HEK293 (cell line): ENCODE measurements at regions not wholly inside any gene's neighbourhood (a gene's known extent, or its start where the extent isn't known, plus 50 kb on each side); places are given as distances from the start of the nearest gene placed in this dataset.

Source experiments
- CTCF ChIA-PET: fragments of 350-600 bp; formaldehyde crosslinking; extraction: SDS; loops from one replicate; lab custom pipeline; 2021; ENCODE audit warnings: antibody characterized with exemption; lab: Yijun Ruan, JAX
- POLR2A ChIA-PET: fragments of 300-600 bp; formaldehyde crosslinking; extraction: SDS; loops from one replicate; lab custom pipeline; 2020; ENCODE audit warnings: antibody characterized with exemption, inconsistent platforms; lab: Yijun Ruan, JAX
- H3K27ac ChIP-seq: fragments of 200-500 bp; sonication (Bioruptor generic); 2 replicates; pipeline ENCODE4 v1.5.1; 2014; ENCODE audit warnings: low read depth, low read length, control low read depth, inconsistent platforms; ENCODE audit errors: extremely low read depth
- H3K36me3 ChIP-seq, 2 experiments: fragments of 200-500 bp in 1 of 2; sonication (Bioruptor generic) in 1 of 2; 1 replicate in 1 of 2; 2 replicates in 1 of 2; pipeline ENCODE4 v1.5.1; 2014 to 2017; ENCODE audit warnings: inconsistent platforms in 2 of 2, low read length in 2 of 2; ENCODE audit not compliant: control insufficient read depth in 2 of 2, insufficient read depth in 1 of 2
- H3K4me1 ChIP-seq: fragments of 200-500 bp; sonication (Bioruptor generic); 2 replicates; pipeline ENCODE4 v1.5.1; 2014; ENCODE audit warnings: mild to moderate bottlenecking, low read length, inconsistent platforms; ENCODE audit not compliant: control insufficient read depth, insufficient read depth
- H3K4me3 ChIP-seq: 2 replicates; pipeline ENCODE4 v1.5.1; 2011; ENCODE audit warnings: low read depth, mild to moderate bottlenecking, control low read depth, low read length, moderate library complexity
- H3K9me3 ChIP-seq: fragments of 200-500 bp; sonication (Bioruptor generic); 2 replicates; pipeline ENCODE4 v1.5.1; 2014; ENCODE audit warnings: low read depth, low read length, inconsistent platforms; ENCODE audit not compliant: control insufficient read depth, insufficient read depth
- BCL11A ChIP-seq: fragments of 450-650 bp; formaldehyde crosslinking; IDR thresholded peaks from 2 replicates; pipeline ENCODE4 v1.5.1; 2016; ENCODE audit warnings: low read depth, missing biosample characterization, missing genetic modification characterization
- BCL11B ChIP-seq: fragments of 450-650 bp; formaldehyde crosslinking; IDR thresholded peaks from 2 replicates; pipeline ENCODE4 v1.5.1; 2016; ENCODE audit warnings: low read depth, missing biosample characterization, missing genetic modification characterization
- GFI1B ChIP-seq: fragments of 450-650 bp; formaldehyde crosslinking; IDR thresholded peaks from 2 replicates; pipeline ENCODE4 v1.5.1; 2016; ENCODE audit warnings: missing biosample characterization, missing genetic modification characterization
- GLI4 ChIP-seq: fragments of 450-650 bp; formaldehyde crosslinking; IDR thresholded peaks from 2 replicates; pipeline ENCODE4 v1.5.1; 2016; ENCODE audit warnings: missing biosample characterization, missing genetic modification characterization
- MEIS1 ChIP-seq: sonication (generic); formaldehyde crosslinking; IDR thresholded peaks from 2 replicates; pipeline ENCODE4 v1.8.1; 2022; ENCODE audit warnings: missing genetic modification reagents, mild to moderate bottlenecking, borderline replicate concordance
- REPIN1 ChIP-seq: fragments of 450-650 bp; formaldehyde crosslinking; IDR thresholded peaks from 2 replicates; pipeline ENCODE4 v1.5.1; 2017; ENCODE audit warnings: missing biosample characterization, missing genetic modification characterization, low read depth
- SP3 ChIP-seq: fragments of 450-650 bp; formaldehyde crosslinking; IDR thresholded peaks from 2 replicates; pipeline ENCODE4 v1.5.1; 2016; ENCODE audit warnings: missing biosample characterization, missing genetic modification characterization
- YY1 ChIP-seq: fragments of 450-650 bp; formaldehyde crosslinking; IDR thresholded peaks from 2 replicates; pipeline ENCODE4 v1.5.1; 2018; ENCODE audit warnings: missing biosample characterization, missing genetic modification characterization
- ZBTB20 ChIP-seq: fragments of 450-650 bp; formaldehyde crosslinking; IDR thresholded peaks from 2 replicates; pipeline ENCODE4 v1.5.1; 2016; ENCODE audit warnings: missing biosample characterization, missing genetic modification characterization
- ZBTB7A ChIP-seq: fragments of 450-650 bp; formaldehyde crosslinking; IDR thresholded peaks from 2 replicates; pipeline ENCODE4 v1.5.1; 2016; ENCODE audit warnings: low read depth, missing biosample characterization, missing genetic modification characterization
- ZNF16 ChIP-seq: fragments of 450-650 bp; formaldehyde crosslinking; IDR thresholded peaks from 2 replicates; pipeline ENCODE4 v1.5.1; 2016; ENCODE audit warnings: low read depth, missing biosample characterization, missing genetic modification characterization
- ZNF202 ChIP-seq: fragments of 450-650 bp; formaldehyde crosslinking; IDR thresholded peaks from 2 replicates; pipeline ENCODE4 v1.5.1; 2016; ENCODE audit warnings: missing biosample characterization, missing genetic modification characterization, borderline replicate concordance
- ZNF239 ChIP-seq: fragments of 450-650 bp; formaldehyde crosslinking; IDR thresholded peaks from 2 replicates; pipeline ENCODE4 v1.5.1; 2016; ENCODE audit warnings: missing biosample characterization, missing genetic modification characterization
- ZNF24 ChIP-seq: fragments of 450-650 bp; formaldehyde crosslinking; IDR thresholded peaks from 2 replicates; pipeline ENCODE4 v1.5.1; 2016; ENCODE audit warnings: missing biosample characterization, missing genetic modification characterization
- ZNF248 ChIP-seq: fragments of 450-650 bp; formaldehyde crosslinking; IDR thresholded peaks from 2 replicates; pipeline ENCODE4 v1.5.1; 2017; ENCODE audit warnings: missing biosample characterization, missing genetic modification characterization
- ZNF350 ChIP-seq: fragments of 450-650 bp; formaldehyde crosslinking; IDR thresholded peaks from 2 replicates; pipeline ENCODE4 v1.5.0; 2017; ENCODE audit warnings: missing biosample characterization, mild to moderate bottlenecking, missing genetic modification characterization
- ZNF394 ChIP-seq: fragments of 450-650 bp; formaldehyde crosslinking; IDR thresholded peaks from 2 replicates; pipeline ENCODE4 v1.5.1; 2016; ENCODE audit warnings: missing biosample characterization, missing genetic modification characterization, mild to moderate bottlenecking, moderate library complexity, borderline replicate concordance
- ZNF426 ChIP-seq: fragments of 450-650 bp; formaldehyde crosslinking; IDR thresholded peaks from 2 replicates; pipeline ENCODE4 v1.5.1; 2017; ENCODE audit warnings: missing biosample characterization, missing genetic modification characterization, mild to moderate bottlenecking, inconsistent platforms, moderate library complexity
- ZNF48 ChIP-seq: fragments of 450-650 bp; formaldehyde crosslinking; IDR thresholded peaks from 2 replicates; pipeline ENCODE4 v1.5.1; 2016; ENCODE audit warnings: missing biosample characterization, missing genetic modification characterization
- ZNF510 ChIP-seq: fragments of 450-650 bp; formaldehyde crosslinking; IDR thresholded peaks from 2 replicates; pipeline ENCODE4 v1.5.1; 2018; ENCODE audit warnings: mild to moderate bottlenecking, missing genetic modification characterization, missing biosample characterization; ENCODE audit not compliant: insufficient replicate concordance
- ZNF560 ChIP-seq: fragments of 450-650 bp; formaldehyde crosslinking; IDR thresholded peaks from 2 replicates; pipeline ENCODE4 v1.5.1; 2017; ENCODE audit warnings: missing biosample characterization, missing genetic modification characterization, borderline replicate concordance
- ZSCAN23 ChIP-seq: fragments of 450-650 bp; formaldehyde crosslinking; IDR thresholded peaks from 2 replicates; pipeline ENCODE4 v1.5.1; 2016; ENCODE audit warnings: missing biosample characterization, missing genetic modification characterization
- TF ChIP-seq, protein P1 (sequence below): fragments of 450-650 bp; formaldehyde crosslinking; IDR thresholded peaks from 2 replicates; pipeline ENCODE4 v1.5.1; 2016; ENCODE audit warnings: missing biosample characterization, missing genetic modification characterization
- TF ChIP-seq, protein P2 (sequence below): fragments of 450-650 bp; formaldehyde crosslinking; IDR thresholded peaks from 2 replicates; pipeline ENCODE4 v1.5.1; 2017; ENCODE audit warnings: missing biosample characterization, missing genetic modification characterization
- TF ChIP-seq, protein P3 (sequence below): fragments of 450-650 bp; formaldehyde crosslinking; IDR thresholded peaks from 2 replicates; pipeline ENCODE4 v1.5.1; 2017; ENCODE audit warnings: missing biosample characterization, missing genetic modification characterization
- TF ChIP-seq, protein P4 (sequence below): fragments of 450-650 bp; formaldehyde crosslinking; IDR thresholded peaks from 2 replicates; pipeline ENCODE4 v1.5.1; 2016; ENCODE audit warnings: missing biosample characterization, missing genetic modification characterization, low read depth

DNA sequence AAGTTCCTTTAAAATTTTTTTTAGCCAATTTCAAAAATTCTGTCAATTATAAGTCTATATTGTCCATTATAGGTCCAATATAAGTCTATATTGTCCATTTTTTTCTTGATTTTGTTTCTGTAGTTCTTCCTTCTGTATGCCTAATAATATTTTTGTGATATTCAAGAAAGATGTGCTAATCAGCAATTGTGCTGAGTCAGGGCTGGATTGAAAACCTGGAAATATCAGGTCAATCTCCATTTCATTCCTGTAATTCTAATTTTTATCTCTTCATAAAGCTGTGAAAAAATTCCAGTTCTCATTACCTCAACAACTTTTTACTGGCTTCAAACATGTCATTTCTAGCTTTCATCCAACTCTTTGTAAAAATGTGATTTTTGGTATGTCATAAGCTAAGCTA, 353.7 kb downstream of the SLITRK6 start:
- CTCF ChIA-PET = no interaction called here
- TF ChIP-seq ZNF510 (tag by site-specific recombination) (no peak), ZNF202 (tag by site-specific recombination) (no peak), YY1 (tag by site-specific recombination) (no peak), ZNF394 (tag by site-specific recombination) (no peak), REPIN1 (no peak), ZNF16 (no peak), GFI1B (tag by site-specific recombination) (no peak), ZNF560 (no peak), ZNF248 (tag by site-specific recombination) (no peak), ZNF24 (tag by site-specific recombination) (no peak), ZNF350 (tag by site-specific recombination) (no peak), ZSCAN23 (no peak), ZBTB7A (no peak), MEIS1 (CRISPR knock-in tag) (no peak), ZNF426 (tag by site-specific recombination) (no peak), ZNF239 (no peak)
- TF ChIP-seq, protein P1, sequence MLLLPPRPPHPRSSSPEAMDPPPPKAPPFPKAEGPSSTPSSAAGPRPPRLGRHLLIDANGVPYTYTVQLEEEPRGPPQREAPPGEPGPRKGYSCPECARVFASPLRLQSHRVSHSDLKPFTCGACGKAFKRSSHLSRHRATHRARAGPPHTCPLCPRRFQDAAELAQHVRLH = no peak
- TF ChIP-seq, protein P2, sequence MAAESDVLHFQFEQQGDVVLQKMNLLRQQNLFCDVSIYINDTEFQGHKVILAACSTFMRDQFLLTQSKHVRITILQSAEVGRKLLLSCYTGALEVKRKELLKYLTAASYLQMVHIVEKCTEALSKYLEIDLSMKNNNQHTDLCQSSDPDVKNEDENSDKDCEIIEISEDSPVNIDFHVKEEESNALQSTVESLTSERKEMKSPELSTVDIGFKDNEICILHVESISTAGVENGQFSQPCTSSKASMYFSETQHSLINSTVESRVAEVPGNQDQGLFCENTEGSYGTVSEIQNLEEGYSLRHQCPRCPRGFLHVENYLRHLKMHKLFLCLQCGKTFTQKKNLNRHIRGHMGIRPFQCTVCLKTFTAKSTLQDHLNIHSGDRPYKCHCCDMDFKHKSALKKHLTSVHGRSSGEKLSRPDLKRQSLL (tag by site-specific recombination) = no peak
- TF ChIP-seq, protein P3, sequence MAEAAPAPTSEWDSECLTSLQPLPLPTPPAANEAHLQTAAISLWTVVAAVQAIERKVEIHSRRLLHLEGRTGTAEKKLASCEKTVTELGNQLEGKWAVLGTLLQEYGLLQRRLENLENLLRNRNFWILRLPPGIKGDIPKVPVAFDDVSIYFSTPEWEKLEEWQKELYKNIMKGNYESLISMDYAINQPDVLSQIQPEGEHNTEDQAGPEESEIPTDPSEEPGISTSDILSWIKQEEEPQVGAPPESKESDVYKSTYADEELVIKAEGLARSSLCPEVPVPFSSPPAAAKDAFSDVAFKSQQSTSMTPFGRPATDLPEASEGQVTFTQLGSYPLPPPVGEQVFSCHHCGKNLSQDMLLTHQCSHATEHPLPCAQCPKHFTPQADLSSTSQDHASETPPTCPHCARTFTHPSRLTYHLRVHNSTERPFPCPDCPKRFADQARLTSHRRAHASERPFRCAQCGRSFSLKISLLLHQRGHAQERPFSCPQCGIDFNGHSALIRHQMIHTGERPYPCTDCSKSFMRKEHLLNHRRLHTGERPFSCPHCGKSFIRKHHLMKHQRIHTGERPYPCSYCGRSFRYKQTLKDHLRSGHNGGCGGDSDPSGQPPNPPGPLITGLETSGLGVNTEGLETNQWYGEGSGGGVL (tag by site-specific recombination) = no peak
- TF ChIP-seq, protein P4, sequence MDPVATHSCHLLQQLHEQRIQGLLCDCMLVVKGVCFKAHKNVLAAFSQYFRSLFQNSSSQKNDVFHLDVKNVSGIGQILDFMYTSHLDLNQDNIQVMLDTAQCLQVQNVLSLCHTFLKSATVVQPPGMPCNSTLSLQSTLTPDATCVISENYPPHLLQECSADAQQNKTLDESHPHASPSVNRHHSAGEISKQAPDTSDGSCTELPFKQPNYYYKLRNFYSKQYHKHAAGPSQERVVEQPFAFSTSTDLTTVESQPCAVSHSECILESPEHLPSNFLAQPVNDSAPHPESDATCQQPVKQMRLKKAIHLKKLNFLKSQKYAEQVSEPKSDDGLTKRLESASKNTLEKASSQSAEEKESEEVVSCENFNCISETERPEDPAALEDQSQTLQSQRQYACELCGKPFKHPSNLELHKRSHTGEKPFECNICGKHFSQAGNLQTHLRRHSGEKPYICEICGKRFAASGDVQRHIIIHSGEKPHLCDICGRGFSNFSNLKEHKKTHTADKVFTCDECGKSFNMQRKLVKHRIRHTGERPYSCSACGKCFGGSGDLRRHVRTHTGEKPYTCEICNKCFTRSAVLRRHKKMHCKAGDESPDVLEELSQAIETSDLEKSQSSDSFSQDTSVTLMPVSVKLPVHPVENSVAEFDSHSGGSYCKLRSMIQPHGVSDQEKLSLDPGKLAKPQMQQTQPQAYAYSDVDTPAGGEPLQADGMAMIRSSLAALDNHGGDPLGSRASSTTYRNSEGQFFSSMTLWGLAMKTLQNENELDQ (tag by site-specific recombination) = no peak
- POLR2A ChIA-PET = no interaction called here
- no peaks in the 10 kb centered on the region for H3K9me3 ChIP-seq
- no peaks in the 10 kb centered on the region for H3K4me1 ChIP-seq
- H3K27ac ChIP-seq = no peak overlapping the region
- H3K36me3 ChIP-seq = no peaks in the 10 kb centered on the region
- H3K4me3 ChIP-seq = no peak overlapping the region

DNA sequence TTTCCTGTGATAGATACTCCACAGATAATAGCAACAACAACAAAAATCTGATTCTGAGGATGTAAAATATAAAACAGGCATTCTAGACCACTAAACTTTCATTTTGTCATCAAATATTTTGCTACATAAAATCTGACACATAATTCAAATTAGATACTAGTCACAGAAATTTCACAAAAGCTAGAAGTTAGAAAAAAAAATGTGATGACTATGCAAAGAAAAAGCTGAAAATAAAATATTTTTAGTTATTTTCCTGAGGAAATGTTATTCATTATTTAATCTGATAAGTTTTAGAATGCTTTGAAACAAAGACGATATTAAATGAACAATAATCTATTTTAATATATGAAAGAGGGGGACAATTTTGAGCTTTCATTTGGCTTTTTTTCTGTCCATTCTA, 357.2 kb downstream of the SLITRK6 start:
- Histone ChIP-seq H3K9me3 (no peaks in the 10 kb centered on the region), H3K4me1 (no peaks in the 10 kb centered on the region), H3K27ac (no peak overlapping the region), H3K4me3 (no peak overlapping the region)
- ChIA-PET POLR2A (no interaction called here), CTCF (no interaction called here)
- TF ChIP-seq BCL11B (tag by site-specific recombination) (no peak), ZNF48 (tag by site-specific recombination) (no peak), BCL11A (tag by site-specific recombination) (no peak), GLI4 (tag by site-specific recombination) (no peak), ZBTB20 (tag by site-specific recombination) (no peak), ZSCAN23 (no peak), SP3 (no peak)
- TF ChIP-seq, protein P2 (tag by site-specific recombination) = no peak
- TF ChIP-seq, all 188 proteins: peak for 0
- H3K36me3 ChIP-seq = no peaks in the 10 kb centered on the region
